ENCODE measurements at regions not wholly inside any gene's neighbourhood (a gene's known extent, or its start where the extent isn't known, plus 50 kb on each side); places are given as distances from the start of the nearest gene placed in this dataset.

DNA sequence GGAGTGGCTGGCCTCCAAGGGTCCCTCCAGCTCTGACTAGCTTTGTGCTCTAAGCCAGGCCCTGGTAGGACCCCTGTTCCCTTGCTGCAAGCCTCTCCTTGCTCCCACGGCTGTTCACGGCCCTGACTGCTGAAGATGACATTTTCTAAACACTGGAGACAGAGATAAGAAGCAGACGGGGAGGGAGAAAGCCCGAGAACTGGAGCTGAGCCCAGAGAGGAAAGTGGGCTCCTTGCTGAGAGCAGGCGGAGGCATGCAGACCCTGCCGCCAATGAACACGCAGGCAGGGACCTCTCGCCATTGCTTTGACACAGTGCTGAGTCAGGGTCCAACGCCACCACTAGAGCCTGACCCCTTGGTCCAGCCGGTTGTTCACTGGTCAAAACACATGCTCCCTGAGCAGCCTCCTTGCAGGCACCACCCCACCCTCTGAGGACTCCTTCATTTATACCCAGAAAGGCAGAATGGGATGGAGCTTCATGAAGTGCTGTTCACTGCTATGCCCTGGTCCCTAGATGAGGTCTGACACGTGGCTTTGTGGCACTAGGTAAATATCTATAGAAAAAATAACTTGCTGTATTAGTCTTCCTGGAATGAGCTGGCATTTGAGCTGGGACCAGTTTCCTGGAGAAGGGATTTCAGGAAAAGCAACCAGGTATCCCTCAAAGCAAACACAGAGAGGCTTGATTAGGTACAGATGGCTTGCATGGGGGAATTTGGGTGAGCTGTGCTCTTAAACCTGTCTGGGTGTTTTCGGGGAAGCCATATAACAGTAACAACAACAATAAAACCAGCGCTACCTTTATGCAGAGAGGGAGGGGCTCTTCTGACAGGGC is 65.7 kb downstream of the MCFD2 start:
- TF ChIP-seq EZH2 (IDR thresholded peaks at IDR 0.05; ENCODE audit: borderline replicate concordance, insufficient read depth, low read depth, low read length, poor library complexity, severe bottlenecking): no peak
- no peak for TF ChIP-seq CTCF (IDR thresholded peaks at IDR 0.05)
